M059J (cell line): ENCODE measurements at regions not wholly inside any gene's neighbourhood (a gene's known extent, or its start where the extent isn't known, plus 50 kb on each side); places are given as distances from the start of the nearest gene placed in this dataset.

ENCODE experiments used
- DNase-seq: peaks from one replicate; pipeline ENCODE4 v3.0.0-alpha.2; 2012; ENCODE audit warnings: low read depth

- DNase-seq, result no peak
Observed at GRCh38 chr1:53378061-53378460, 50.2 kb upstream of the LRP8 start.

- no peak for DNase-seq
Observed at GRCh38 chr1:53378932-53379661, 51.2 kb upstream of the LRP8 start.

DNA sequence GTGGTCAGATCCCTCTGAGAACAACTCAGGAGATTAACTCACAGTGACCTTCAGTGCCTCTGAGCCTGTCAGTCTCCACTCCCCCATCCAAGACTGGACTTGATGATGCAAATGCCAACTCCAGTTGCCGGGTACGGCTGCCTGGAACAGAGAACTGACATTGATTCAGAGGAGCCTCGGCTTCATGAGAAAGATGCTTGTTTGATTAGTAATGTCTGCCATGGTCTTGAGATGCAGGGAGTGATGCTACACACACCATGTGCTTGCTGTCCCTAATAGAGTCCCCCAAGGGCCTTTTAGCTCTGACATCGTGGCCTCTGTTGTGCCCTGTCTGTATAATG lies 51.8 kb upstream of the LRP8 start:
- no peak for DNase-seq

GRCh38 chr1:53380296-53380695 lies 52.4 kb upstream of the LRP8 start:
- DNase-seq, result no peak

DNA sequence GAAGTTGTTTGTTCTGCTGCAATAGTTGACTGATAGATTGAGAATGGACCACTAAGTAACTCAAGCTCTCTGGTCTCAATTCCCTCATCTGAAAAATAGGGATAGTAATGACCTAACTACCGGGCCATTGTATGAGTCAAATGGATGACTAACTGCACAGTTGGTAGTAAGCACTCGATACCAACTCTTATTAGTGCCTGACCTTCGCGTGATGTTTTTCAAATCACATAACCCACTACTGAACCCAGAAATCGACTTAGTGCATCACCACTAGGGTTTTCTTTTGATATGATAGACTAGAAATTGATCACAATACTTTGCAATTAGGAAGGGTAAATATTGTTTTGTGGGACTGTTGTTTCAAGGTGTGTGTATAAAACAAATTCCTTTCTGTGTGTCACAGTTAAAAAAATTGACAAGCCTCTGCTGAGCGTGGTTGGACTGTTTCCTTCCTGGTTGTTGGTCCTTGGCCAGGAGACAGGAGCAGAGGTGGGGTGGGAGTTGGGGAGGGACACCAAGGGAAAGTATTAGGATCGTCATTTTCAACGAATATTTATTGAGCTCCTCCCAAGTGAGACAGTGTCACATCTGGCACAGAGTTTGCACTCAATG lies 54.0 kb upstream of the LRP8 start:
- peak; percentile 76 for DNase-seq

- no peak for DNase-seq
Observed at GRCh38 chr1:53383136-53383870, 55.4 kb upstream of the LRP8 start.

DNA sequence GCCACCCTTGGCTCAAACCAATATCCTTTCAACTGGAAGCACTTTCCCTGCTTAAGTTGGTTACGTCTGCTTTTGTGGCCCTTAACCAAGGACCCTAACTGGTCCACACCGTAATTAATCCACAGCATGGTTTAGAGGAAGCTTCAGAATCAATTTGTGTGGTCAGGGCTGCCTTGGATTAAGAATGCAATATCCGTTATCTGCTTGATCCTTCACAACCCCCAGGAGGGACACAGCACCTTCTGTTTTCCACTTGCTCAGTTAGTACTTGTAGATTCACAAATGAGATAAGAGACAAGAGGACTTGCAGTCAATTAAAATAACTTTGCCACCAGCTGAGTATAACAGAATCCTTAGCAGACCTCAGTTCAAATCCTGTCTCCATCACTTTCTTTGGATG lies 56.9 kb upstream of the LRP8 start:
- no peak for DNase-seq

- peak; percentile 38 for DNase-seq
Observed at GRCh38 chr1:53385276-53386225, 57.7 kb upstream of the LRP8 start.

DNA sequence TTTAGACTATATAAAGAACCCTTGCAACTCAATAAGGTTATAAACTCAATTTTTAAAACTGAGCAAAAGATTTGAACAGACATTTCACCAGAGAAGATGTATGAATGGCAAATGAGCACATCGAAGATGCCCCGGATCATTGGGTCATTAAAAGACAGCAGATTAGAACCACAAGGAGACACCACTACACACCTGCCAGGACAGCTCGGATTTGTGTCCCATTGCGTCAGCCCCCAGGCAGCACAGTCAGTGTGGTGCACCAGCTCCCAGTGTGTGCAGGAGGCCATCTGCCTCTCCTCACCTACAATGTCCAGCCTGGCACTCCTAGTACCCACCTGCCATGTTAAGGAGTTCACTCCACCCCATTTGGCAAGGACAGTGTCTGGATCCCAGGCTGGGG lies 61.1 kb upstream of the LRP8 start:
- no peak for DNase-seq

GRCh38 chr1:53390261-53390660 lies 62.4 kb upstream of the LRP8 start:
- DNase-seq, result peak; percentile 29

DNA sequence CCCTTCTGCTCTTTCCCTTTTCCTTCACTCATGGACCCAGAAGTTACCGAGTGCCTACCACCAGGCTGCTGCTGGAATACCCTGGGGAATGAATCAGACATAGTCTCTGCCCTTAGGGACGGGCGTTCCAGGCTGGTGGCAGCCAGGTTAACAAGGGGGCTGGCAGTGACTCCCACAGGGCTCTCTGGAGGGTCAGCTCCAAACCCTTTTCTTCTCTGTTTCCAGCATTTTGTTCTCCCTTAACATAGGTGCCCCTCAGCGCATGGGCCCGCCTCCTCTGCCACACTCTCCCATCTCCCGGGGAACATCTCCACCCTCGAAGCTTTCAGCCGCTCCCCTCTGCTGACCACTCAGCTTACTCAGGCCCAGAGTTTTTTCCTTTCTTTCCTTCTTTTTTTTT lies 62.9 kb upstream of the LRP8 start:
- DNase-seq, result no peak

DNA sequence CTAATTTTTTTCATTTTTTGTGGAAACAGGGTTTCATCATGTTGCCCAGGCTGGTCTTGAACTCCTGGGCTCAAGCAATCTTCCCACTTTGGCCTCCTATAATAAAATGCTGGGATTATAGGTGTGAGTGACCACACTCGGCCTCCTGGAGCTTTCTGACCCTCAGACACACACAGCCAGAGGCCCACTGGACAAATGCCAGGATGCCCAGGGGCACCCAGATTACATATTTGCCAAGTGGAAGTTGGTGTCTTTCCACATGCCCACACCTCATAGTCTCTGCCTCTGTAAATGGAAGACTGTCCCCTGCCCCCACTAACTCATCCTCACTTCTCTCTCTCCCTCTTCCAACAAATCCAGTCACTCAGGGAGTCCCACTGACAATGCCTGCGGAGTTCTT lies 63.4 kb upstream of the LRP8 start:
- peak; percentile 49 for DNase-seq

- DNase-seq, result no peak
Observed at GRCh38 chr1:53391982-53392381, 64.1 kb upstream of the LRP8 start.

- no peak for DNase-seq
Observed at GRCh38 chr1:53392460-53392859, 64.6 kb upstream of the LRP8 start.

DNA sequence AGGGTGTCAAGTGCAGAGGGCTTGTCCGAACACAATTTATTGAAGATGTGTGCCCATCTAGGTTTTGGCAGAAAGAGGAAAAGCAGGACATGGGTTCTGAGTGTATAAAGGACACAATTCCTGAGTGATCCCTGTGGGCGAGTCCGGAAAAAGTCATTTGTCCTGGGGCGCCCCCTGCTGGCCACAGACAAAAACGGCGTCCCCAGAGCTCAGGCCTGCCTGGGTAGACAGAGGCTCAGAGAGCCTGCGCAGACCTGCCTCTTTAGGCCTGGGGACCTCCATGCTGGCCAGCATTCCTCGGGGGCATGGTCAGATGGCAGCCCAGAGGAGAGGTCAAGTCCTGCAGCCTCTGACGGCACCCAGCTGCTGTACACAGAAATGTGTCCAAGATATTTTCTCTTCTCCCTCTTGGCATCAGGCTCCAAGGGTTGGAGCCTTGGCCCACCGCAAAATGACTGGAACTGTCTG lies 65.5 kb upstream of the LRP8 start:
- DNase-seq, result peak; percentile 72

DNA sequence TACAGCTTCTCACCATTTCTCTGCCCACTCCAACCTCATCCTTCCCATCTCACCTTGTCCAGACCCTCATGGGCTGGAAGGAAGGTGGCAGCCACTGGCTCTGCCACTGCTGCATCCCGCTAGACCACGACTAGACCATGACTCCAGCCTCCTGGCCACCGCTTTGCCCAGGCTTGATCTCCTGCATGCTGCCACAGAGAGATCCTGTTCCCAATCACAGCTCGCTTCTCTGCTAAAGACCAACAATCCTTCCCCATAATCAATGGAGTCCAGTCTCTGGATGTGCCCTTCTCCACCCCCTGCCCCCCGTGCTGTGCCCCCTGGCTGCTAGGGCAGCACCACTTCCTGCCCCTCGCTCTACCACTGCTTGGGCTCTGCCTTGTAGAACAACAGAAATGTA lies 64.9 kb upstream of the DMRTB1 start:
- DNase-seq, result no peak

- DNase-seq, result no peak
Observed at GRCh38 chr1:53395671-53396215, 63.5 kb upstream of the DMRTB1 start.

GRCh38 chr1:53396573-53397268 lies 62.5 kb upstream of the DMRTB1 start:
- DNase-seq, result no peak

DNA sequence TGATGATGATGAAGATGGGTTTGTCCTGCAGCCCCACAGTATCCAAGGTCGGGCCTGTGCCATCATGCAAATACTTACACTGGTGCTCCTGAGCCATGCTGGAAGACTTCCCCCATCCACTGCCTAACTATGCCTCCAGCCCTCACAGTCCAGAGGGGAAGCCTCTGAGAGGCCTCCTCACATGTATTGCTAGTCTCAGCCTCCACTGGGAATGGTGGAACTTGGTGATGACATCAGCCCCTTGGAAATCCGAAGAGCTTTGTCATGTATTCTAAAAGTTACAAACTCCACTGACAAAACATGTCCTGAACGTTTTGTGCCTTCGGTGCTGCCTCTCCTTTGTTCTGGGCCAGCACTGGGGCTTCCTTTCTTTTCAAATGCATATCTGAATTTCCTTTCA lies 61.1 kb upstream of the DMRTB1 start:
- DNase-seq, result no peak

GRCh38 chr1:53398576-53399365 lies 60.4 kb upstream of the DMRTB1 start:
- DNase-seq, result no peak
